Kidney epithelial cell (primary cell): ENCODE measurements at regions not wholly inside any gene's neighbourhood (a gene's known extent, or its start where the extent isn't known, plus 50 kb on each side); places are given as distances from the start of the nearest gene placed in this dataset.
"Not testable (repeated sequence)": the region's sequence is repeated elsewhere in the genome, so short reads cannot be mapped to it uniquely, and the experiment has no call there.

ENCODE experiments used
- DNase-seq: peaks from one replicate; pipeline ENCODE4 v3.0.0-alpha.2; 2010; ENCODE audit warnings: low read depth
- H3K27me3 ChIP-seq: 2 replicates; pipeline ENCODE4 v1.6.0; 2011; ENCODE audit warnings: low read length; ENCODE audit not compliant: control insufficient read depth, insufficient read depth
- H3K36me3 ChIP-seq: 2 replicates; pipeline ENCODE4 v1.5.1; 2011; ENCODE audit warnings: low read length; ENCODE audit not compliant: control insufficient read depth, insufficient read depth
- H3K4me3 ChIP-seq: 2 replicates; pipeline ENCODE4 v1.5.1; 2011; ENCODE audit warnings: low read depth, mild to moderate bottlenecking, control low read depth, low read length
- CTCF ChIP-seq: IDR thresholded peaks from 2 replicates; pipeline ENCODE4 v1.5.1; 2011; ENCODE audit warnings: mild to moderate bottlenecking, moderate library complexity, low read length, control low read depth, inconsistent platforms; ENCODE audit not compliant: insufficient read depth, poor library complexity, severe bottlenecking

- no peak for TF ChIP-seq CTCF
- Histone ChIP-seq H3K27me3 (no peaks in the 10 kb centered on the region), H3K36me3 (no peaks in the 10 kb centered on the region), H3K4me3 (no peak overlapping the region)
- no peak for DNase-seq
Observed at GRCh38 chr6:115609111-115609510, 451.6 kb downstream of the FRK start.

GRCh38 chr6:115602466-115602865, 458.2 kb downstream of the FRK start:
- Histone ChIP-seq H3K36me3 (no peaks in the 10 kb centered on the region), H3K4me3 (no peak overlapping the region), H3K27me3 (no peaks in the 10 kb centered on the region)
- no peak for DNase-seq
- no peak for TF ChIP-seq CTCF

- no peak for DNase-seq
- Histone ChIP-seq H3K4me3 (no peak overlapping the region), H3K27me3 (no peaks in the 10 kb centered on the region), H3K36me3 (no peaks in the 10 kb centered on the region)
- no peak for TF ChIP-seq CTCF
Observed at GRCh38 chr6:115601509-115601908, 459.2 kb downstream of the FRK start.

GRCh38 chr6:115601064-115601463, 459.6 kb downstream of the FRK start:
- H3K27me3 ChIP-seq = no peaks in the 10 kb centered on the region
- H3K4me3 ChIP-seq = no peak overlapping the region
- TF ChIP-seq CTCF = no peak
- no peaks in the 10 kb centered on the region for H3K36me3 ChIP-seq
- no peak for DNase-seq

GRCh38 chr6:115594891-115595290, 465.8 kb downstream of the FRK start:
- H3K36me3 ChIP-seq = no peaks in the 10 kb centered on the region
- TF ChIP-seq CTCF = no peak
- DNase-seq = no peak
- no peaks in the 10 kb centered on the region for H3K27me3 ChIP-seq
- no peak overlapping the region for H3K4me3 ChIP-seq

GRCh38 chr6:115592025-115592424, 468.7 kb downstream of the FRK start:
- no peak for TF ChIP-seq CTCF
- no peaks in the 10 kb centered on the region for H3K36me3 ChIP-seq
- H3K27me3 ChIP-seq = no peaks in the 10 kb centered on the region
- no peak for DNase-seq
- no peak overlapping the region for H3K4me3 ChIP-seq

GRCh38 chr6:115589072-115589471, 471.6 kb downstream of the FRK start:
- not testable (repeated sequence) for H3K36me3 ChIP-seq, H3K27me3 ChIP-seq, DNase-seq, H3K4me3 ChIP-seq
